Activated CD4-positive, alpha-beta T cell treated with anti-CD3 and anti-CD28 coated beads, Interleukin-2, amount 10 ng/mL, durations not matched to agents 24 days and 14 days (primary cell): ENCODE measurements at regions not wholly inside any gene's neighbourhood (a gene's known extent, or its start where the extent isn't known, plus 50 kb on each side); places are given as distances from the start of the nearest gene placed in this dataset.

Experiments used
- DNase-seq: peaks from one replicate; pipeline ENCODE4 v3.0.0; 2022
- H3K27ac Mint-ChIP-seq: one replicate; pipeline ENCODE4 v1.8.0; 2022; ENCODE audit warnings: mild to moderate bottlenecking, mixed read lengths
- H3K27me3 Mint-ChIP-seq: one replicate; pipeline ENCODE4 v1.8.0; 2022; ENCODE audit warnings: mixed read lengths
- H3K36me3 Mint-ChIP-seq: one replicate; pipeline ENCODE4 v1.8.0; 2022; ENCODE audit warnings: low read depth, mild to moderate bottlenecking, mixed read lengths
- H3K4me1 Mint-ChIP-seq: one replicate; pipeline ENCODE4 v1.8.0; 2021; ENCODE audit warnings: mixed read lengths
- H3K4me3 Mint-ChIP-seq: one replicate; pipeline ENCODE4 v1.8.0; 2022; ENCODE audit warnings: mild to moderate bottlenecking, moderate library complexity, mixed read lengths
- H3K9me3 Mint-ChIP-seq: one replicate; pipeline ENCODE4 v1.8.0; 2021; ENCODE audit warnings: mixed read lengths
- intact Hi-C: fragments of 100-400 bp; cut with micrococcal nuclease; formaldehyde crosslinking; loops from one replicate; pipeline ENCODE4 v1.15.1; 2023

DNA sequence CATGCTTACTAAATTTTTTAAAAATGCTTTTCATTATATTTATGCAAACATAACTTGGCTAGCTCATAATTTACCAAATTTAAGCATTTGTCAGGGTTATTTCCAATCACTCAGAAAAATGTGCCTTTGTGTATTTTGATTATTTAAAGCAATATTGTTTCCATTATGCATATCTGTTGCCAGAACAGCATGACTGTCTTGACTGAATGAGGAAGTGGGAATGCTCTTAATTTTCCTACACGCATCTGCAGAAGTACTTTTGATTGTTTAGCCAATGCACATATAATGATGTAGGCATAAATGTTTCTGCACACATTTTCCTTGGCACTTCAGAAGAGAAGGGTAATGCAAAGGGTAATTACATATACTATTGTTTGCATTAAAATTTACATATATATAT is 92.5 kb upstream of the ADGRL2 start:
- Mint-ChIP-seq H3K36me3 (no peaks in the 10 kb centered on the region), H3K27ac (no peak overlapping the region), H3K4me1 (no peaks in the 10 kb centered on the region), H3K4me3 (no peak overlapping the region), H3K9me3 (no peaks in the 10 kb centered on the region), H3K27me3 (no peaks in the 10 kb centered on the region)
- intact Hi-C loops = no loop called here
- DNase-seq = no peak

DNA sequence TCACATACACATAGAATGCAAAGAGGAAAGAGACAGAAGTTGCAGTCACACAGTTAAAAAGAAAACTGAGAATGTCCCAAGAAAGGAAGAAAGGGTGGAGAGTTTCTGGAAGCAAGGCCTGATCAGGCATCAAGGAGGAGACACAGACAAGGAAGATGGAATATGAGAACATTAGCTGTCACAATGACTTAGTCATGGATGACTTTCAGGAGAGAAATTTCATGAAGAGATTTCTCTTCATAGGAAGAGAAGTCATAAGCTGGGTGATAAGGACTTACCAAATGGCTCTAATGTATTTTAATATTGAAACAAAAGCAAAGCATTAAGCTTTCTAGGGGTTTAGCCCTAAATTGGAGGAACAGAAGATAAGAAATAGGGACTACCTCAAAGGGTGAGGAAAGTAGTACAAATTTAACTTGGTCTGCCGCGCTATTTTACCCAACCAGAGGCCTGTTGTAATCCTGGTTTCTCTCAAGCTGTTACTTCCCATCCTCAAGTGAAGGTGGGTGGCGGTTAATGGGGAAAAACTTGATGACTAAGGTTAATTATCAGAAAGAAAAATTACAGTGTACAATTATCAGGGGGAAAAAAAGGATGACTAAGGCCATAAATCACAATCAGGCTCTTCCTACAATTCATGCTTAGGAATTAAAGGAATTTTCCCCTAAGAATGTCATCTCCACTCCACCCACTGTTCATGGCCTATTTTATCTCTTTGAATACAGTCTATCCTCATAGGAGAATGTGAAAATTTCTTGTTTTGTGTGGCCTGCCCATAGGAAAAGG is 93.9 kb upstream of the ADGRL2 start:
- Mint-ChIP-seq H3K36me3 (no peaks in the 10 kb centered on the region), H3K27ac (no peak overlapping the region), H3K4me1 (no peaks in the 10 kb centered on the region), H3K4me3 (no peak overlapping the region), H3K27me3 (no peaks in the 10 kb centered on the region), H3K9me3 (no peaks in the 10 kb centered on the region)
- intact Hi-C loops = no loop called here
- DNase-seq = no peak

DNA sequence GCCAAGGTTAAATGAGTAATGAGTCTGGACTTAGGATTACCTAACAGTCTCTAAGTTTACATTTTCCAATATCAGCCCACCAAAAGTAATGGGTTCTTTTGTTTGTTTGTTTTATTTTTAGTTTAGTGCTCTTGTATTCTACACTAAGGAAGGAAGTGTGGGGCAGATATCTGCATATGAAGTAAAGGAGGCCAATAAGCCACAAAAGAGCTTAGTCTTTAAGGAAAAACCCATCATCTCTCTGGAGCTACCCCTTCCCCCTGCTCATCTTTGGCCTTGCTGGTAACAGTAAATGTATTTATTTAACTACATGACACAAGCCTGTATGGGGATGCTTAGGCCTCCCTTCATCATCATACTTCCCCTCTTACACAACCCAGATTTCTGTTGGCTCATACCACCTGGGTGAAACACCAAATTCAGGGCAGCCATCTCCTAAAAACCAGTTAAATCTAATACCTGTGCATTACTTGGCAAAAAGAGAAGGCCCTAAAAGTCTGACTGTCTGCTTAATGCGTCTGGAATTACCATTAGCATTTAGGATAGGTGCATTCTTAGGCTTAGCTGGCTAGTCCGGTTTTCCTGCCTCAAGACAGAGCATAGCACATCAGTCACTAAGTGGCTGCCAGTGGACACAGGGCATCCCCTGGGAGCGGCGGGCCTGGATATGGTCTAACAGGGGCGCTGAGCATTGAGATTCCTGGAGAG is 96.8 kb upstream of the ADGRL2 start:
- Mint-ChIP-seq H3K27ac (no peak overlapping the region), H3K4me3 (no peak overlapping the region), H3K36me3 (no peaks in the 10 kb centered on the region), H3K4me1 (no peaks in the 10 kb centered on the region), H3K9me3 (no peaks in the 10 kb centered on the region), H3K27me3 (no peaks in the 10 kb centered on the region)
- DNase-seq = no peak
- intact Hi-C loops = no loop called here

DNA sequence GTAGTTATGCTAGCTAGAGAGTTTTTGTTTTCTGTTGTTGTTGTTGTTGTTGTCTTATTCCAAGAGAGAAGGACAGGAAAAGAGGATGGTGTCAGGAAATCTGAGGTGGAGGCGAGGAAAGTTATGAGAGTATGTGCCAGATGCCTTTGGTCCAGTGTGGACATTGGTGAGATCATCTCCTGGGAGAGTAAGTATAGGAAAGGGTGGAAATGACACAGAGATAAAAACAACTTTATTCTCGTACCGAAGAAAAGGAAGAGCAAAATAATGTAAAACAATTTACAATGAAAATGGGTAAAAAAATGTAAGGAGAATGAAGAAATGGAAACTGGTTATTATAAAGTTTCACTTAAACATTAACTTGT is 97.4 kb upstream of the ADGRL2 start:
- no peak for DNase-seq
- no peaks in the 10 kb centered on the region for H3K27me3 Mint-ChIP-seq
- no peak overlapping the region for H3K27ac Mint-ChIP-seq
- H3K9me3 Mint-ChIP-seq = no peaks in the 10 kb centered on the region
- no peak overlapping the region for H3K4me3 Mint-ChIP-seq
- H3K4me1 Mint-ChIP-seq = no peaks in the 10 kb centered on the region
- intact Hi-C loops = no loop called here
- no peaks in the 10 kb centered on the region for H3K36me3 Mint-ChIP-seq

DNA sequence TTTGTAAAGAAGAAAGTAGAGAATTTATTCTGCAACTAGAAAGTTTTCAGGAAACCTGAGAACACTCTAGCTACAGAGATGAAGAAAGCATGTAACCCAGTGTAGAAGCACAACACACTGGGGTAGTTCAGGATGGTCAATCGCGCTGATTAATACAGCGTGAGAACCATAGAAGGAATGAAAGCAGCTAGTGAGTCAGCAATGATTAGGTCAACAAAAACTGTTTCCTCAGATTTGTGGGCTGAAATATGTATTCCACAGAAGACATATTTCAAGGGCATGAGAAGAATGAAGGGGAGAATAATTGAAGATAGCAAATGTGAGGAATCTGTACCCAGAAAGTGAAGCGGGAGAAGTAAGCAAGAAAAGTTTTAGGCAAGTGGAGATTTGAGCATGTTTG is 97.8 kb upstream of the ADGRL2 start:
- DNase-seq = no peak
- no peak overlapping the region for H3K4me3 Mint-ChIP-seq
- intact Hi-C loops = no loop called here
- H3K27ac Mint-ChIP-seq = no peak overlapping the region
- H3K36me3 Mint-ChIP-seq = no peaks in the 10 kb centered on the region
- no peaks in the 10 kb centered on the region for H3K4me1 Mint-ChIP-seq
- H3K27me3 Mint-ChIP-seq = no peaks in the 10 kb centered on the region
- no peaks in the 10 kb centered on the region for H3K9me3 Mint-ChIP-seq

DNA sequence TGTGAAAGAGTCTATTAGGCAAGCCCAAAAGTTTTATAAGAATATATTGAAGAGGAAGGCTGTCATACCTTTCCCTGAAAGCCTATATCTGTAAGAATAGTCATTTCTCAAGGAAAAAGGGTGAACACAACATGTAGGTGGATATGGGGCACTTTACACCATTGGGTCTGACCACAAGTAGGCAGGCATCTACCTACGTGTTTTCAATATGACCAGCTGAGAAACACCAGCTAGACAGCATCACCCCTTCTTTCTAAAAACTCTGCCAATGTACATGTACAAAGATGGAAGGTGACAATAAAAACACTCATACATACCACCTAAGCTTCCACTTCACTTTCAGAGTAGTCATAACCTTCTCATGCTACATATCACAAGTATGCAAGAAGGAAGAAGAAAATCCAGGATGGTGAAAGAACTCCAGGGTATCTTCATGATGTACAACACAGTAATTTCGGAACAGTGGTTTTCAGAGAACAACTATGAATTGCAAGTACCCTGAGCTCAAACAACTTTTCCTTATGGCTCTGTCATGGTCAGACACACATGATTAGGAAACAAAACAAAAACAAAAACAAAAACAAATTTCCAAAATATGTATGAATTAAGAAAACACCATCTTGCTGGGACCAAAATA is 98.5 kb upstream of the ADGRL2 start:
- Mint-ChIP-seq H3K4me1 (no peaks in the 10 kb centered on the region), H3K27me3 (no peaks in the 10 kb centered on the region), H3K4me3 (no peak overlapping the region), H3K36me3 (no peaks in the 10 kb centered on the region), H3K9me3 (no peaks in the 10 kb centered on the region), H3K27ac (no peak overlapping the region)
- no peak for DNase-seq
- intact Hi-C loops = no loop called here

DNA sequence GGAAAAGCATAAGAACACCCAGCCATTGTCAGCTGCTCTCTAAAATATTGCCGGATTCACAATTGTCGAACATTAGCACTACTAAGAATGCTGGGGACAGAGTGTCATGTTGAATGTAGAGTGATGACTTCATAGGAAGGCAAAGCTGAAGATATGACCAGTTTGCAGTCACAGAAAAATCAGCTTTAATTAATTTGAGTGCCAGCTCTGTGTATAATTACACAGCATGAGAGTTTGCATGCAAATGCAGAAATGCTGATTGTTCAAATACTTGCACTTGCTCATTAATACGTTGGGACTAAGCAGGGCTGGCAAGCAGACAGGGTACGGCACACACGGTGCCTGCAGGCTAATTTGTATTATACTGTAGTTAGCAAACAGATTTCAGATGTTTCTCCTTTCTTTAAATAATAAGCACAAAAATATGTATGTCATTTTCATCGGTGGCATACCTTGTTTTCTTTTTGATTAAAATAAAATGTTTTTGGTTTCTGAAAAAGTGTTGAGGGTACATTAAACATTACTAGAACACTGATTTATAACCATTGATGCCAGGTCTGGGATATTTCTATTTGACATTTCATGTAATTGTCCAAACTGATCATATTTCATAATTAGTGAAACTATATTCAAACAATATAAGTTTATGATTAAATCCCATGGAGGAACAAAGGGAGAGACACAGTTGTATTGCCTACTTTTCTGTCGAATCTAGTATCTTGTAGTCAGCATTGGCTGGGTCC is 99.8 kb upstream of the ADGRL2 start:
- H3K4me1 Mint-ChIP-seq = no peaks in the 10 kb centered on the region
- no peaks in the 10 kb centered on the region for H3K36me3 Mint-ChIP-seq
- H3K27ac Mint-ChIP-seq = no peak overlapping the region
- H3K9me3 Mint-ChIP-seq = no peaks in the 10 kb centered on the region
- intact Hi-C loops = no loop called here
- no peak overlapping the region for H3K4me3 Mint-ChIP-seq
- DNase-seq = no peak
- no peaks in the 10 kb centered on the region for H3K27me3 Mint-ChIP-seq

DNA sequence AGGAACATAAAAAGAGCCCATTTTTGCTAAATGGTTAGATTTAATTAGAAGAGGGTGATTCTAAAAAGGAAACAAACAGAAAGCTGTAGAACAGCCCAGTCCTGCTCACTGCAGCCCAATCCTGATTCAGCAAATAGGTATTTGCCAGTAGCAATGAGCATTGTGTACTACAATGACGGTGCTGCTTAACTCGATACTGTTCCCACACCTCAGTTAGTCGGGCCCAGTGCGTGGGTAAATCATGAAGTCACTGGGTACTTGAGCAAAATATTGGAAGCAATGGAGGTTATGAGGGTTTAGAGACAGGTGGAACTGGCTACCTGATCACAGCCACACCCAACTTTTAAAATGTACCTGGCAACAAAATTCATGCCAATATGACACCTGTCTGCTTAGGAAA is 101.5 kb upstream of the ADGRL2 start:
- intact Hi-C loops = no loop called here
- no peak overlapping the region for H3K4me3 Mint-ChIP-seq
- H3K36me3 Mint-ChIP-seq = no peaks in the 10 kb centered on the region
- H3K4me1 Mint-ChIP-seq = no peaks in the 10 kb centered on the region
- H3K9me3 Mint-ChIP-seq = no peaks in the 10 kb centered on the region
- no peak overlapping the region for H3K27ac Mint-ChIP-seq
- no peaks in the 10 kb centered on the region for H3K27me3 Mint-ChIP-seq
- DNase-seq = no peak

DNA sequence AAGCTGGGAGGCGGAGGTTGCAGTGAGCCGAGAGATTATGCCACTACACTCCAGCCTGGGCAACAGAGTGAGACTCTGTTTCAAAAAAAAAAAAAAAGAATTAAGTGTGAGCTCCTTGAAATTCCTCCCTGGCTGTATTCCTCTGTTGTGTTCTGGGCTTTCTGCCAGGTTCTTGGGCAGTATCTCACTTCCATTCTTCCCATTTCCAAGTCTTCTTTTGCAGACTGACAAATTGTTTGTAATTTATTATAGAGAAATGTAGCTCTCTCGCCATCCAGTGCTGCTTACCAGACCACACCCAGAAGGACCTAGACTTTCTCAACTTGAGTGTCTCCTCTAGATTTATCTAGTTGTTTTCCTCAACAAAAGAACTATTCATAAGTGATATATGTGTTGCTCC is 105.0 kb upstream of the ADGRL2 start:
- intact Hi-C loops = no loop called here
- Mint-ChIP-seq H3K4me1 (no peaks in the 10 kb centered on the region), H3K9me3 (no peaks in the 10 kb centered on the region), H3K27me3 (no peaks in the 10 kb centered on the region), H3K4me3 (no peak overlapping the region), H3K36me3 (no peaks in the 10 kb centered on the region), H3K27ac (no peak overlapping the region)
- no peak for DNase-seq

DNA sequence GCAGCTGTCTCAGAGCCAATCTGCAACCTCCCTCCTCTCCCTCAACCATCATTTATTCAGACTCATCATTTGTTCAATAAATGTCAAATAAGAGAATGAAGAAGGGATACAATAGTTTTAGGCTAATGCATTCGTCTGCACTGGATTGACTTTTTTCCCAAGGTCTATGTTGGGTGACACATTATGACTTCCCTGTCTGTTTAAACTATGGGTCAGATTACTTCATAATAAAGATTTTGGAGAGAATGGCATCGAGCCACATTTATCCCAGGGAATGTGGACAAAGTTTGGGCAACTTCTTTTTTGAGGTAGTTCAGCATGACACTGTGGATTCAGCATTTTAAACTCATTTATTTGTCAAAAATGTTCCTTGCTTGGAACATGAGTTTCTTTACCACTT is 107.4 kb upstream of the ADGRL2 start:
- no peaks in the 10 kb centered on the region for H3K36me3 Mint-ChIP-seq
- no peak for DNase-seq
- intact Hi-C loops = no loop called here
- no peak overlapping the region for H3K4me3 Mint-ChIP-seq
- no peaks in the 10 kb centered on the region for H3K27me3 Mint-ChIP-seq
- H3K4me1 Mint-ChIP-seq = no peaks in the 10 kb centered on the region
- no peak overlapping the region for H3K27ac Mint-ChIP-seq
- no peaks in the 10 kb centered on the region for H3K9me3 Mint-ChIP-seq

DNA sequence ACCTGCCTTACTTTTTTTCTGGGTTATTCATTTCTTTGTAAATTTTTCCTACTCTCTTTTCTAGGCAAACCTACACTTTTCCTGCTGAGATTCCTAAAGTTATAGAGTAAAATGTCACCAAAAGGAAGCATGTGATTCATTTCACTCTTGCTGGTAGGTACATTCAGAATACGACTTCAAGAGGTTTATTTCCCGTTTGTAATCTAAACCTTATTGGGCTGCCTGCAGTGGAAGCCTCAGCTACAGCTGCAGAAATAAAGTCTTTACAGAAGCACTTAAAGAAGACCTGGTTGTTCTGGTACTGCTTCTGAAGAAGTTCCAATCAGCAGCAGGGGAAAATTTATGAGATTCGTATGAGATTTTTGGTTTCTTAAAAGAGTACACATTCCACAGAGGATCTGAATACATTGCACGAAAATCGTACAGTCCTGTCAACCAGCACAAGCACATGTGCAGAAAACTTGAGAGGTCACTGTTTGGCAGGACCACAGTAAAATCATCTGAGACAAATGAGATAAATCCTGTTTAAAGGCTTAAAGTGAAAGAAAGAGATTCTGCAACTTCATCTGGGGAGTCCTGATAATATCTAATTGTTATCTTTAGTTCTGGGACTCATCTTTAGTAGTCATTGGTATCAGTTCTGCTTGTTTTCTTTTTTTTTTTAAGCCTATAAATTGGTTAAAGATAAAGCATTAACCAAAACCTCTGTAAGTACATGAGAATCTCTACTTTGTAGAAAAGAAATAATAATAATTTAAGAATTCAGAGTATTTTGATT is 109.9 kb upstream of the ADGRL2 start:
- Mint-ChIP-seq H3K36me3 (no peaks in the 10 kb centered on the region), H3K9me3 (no peaks in the 10 kb centered on the region), H3K4me1 (no peaks in the 10 kb centered on the region), H3K27ac (no peak overlapping the region), H3K4me3 (no peak overlapping the region), H3K27me3 (no peaks in the 10 kb centered on the region)
- intact Hi-C loops = no loop called here
- no peak for DNase-seq

DNA sequence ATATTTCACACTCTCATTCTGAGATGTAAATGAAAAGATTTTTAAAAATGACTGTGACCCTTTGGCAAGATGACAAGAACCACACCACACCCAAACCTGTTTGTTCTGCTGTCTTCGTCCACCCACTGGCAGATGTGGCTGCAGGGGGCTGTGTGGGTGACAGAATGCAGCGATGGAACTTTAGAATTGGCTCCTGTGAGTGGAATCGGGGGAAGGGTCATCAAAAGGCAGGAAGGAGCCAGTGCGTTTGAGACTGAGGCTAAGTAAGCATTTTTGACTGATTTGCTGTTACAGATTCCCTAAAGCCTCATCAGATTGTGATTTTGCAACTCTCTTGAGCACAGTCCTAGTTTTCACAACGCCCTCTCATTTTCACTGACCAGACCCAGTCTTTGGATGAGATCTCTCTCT is 111.2 kb upstream of the ADGRL2 start:
- Mint-ChIP-seq H3K4me3 (no peak overlapping the region), H3K36me3 (no peaks in the 10 kb centered on the region), H3K9me3 (no peaks in the 10 kb centered on the region), H3K4me1 (no peaks in the 10 kb centered on the region), H3K27ac (no peak overlapping the region), H3K27me3 (no peaks in the 10 kb centered on the region)
- DNase-seq = no peak
- intact Hi-C loops = no loop called here

DNA sequence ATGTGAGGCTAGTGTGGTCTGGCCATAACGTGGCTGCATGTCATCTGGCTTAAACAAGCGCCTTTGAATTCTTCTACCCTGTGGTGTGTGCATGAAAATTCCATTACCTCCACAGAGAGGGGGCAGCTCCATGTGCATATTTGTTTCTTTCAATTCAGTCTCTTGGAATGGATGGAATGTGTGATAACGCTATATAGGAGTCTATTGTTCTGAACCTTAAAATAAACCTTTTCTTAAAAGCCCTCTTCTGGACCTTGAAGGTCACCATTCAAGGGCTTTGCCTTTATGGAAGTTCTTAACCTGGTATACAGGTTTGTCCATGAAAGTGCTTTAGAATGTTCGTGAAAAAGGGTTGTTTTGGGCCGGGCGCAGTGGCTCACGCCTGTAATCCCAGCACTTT is 118.2 kb upstream of the ADGRL2 start:
- DNase-seq = no peak
- intact Hi-C loops = no loop called here
- Mint-ChIP-seq H3K36me3 (no peaks in the 10 kb centered on the region), H3K27me3 (no peaks in the 10 kb centered on the region), H3K4me3 (no peak overlapping the region), H3K4me1 (no peaks in the 10 kb centered on the region), H3K9me3 (peaks cover 4% of the 10 kb centered on the region), H3K27ac (no peak overlapping the region)
